WTC11 (cell line): ENCODE measurements at regions not wholly inside any gene's neighbourhood (a gene's known extent, or its start where the extent isn't known, plus 50 kb on each side); places are given as distances from the start of the nearest gene placed in this dataset.

Source experiments
- ATF2 ChIP-seq: sonication (generic); formaldehyde crosslinking; IDR thresholded peaks from 2 replicates; pipeline ENCODE4 v1.8.1; 2022; ENCODE audit warnings: low read depth, missing genetic modification reagents, borderline replicate concordance
- ATF3 ChIP-seq: sonication (generic); formaldehyde crosslinking; conservative IDR thresholded peaks from 2 replicates; pipeline ENCODE4 v1.8.1; 2022; ENCODE audit warnings: mild to moderate bottlenecking, missing genetic modification reagents
- CTCF ChIP-seq: fragments of 200-600 bp; IDR thresholded peaks from 2 replicates; pipeline ENCODE4 v1.8.0; 2022; ENCODE audit warnings: antibody characterized with exemption
- GABPB1 ChIP-seq: sonication (generic); formaldehyde crosslinking; IDR thresholded peaks from 2 replicates; pipeline ENCODE4 v1.8.1; 2023; ENCODE audit warnings: mild to moderate bottlenecking, missing genetic modification reagents
- IRF1 ChIP-seq: sonication (generic); formaldehyde crosslinking; IDR thresholded peaks from 2 replicates; pipeline ENCODE4 v1.8.0; 2023; ENCODE audit warnings: missing genetic modification reagents
- MAX ChIP-seq: sonication (generic); formaldehyde crosslinking; IDR thresholded peaks from 2 replicates; pipeline ENCODE4 v1.8.0; 2022; ENCODE audit warnings: mild to moderate bottlenecking, missing genetic modification reagents
- NR2C2 ChIP-seq: sonication (generic); formaldehyde crosslinking; IDR thresholded peaks from 2 replicates; pipeline ENCODE4 v1.8.0; 2022; ENCODE audit warnings: mild to moderate bottlenecking, missing genetic modification reagents
- PRDM15 ChIP-seq: sonication (generic); formaldehyde crosslinking; IDR thresholded peaks from 2 replicates; pipeline ENCODE4 v1.8.0; 2022; ENCODE audit warnings: missing genetic modification reagents
- SMAD4 ChIP-seq: sonication (generic); formaldehyde crosslinking; IDR thresholded peaks from 2 replicates; pipeline ENCODE4 v1.8.0; 2022; ENCODE audit warnings: mild to moderate bottlenecking, missing genetic modification reagents
- SOX15 ChIP-seq: fragments of 250-450 bp; sonication (Bioruptor Pico); IDR thresholded peaks from 2 replicates; pipeline ENCODE4 v1.9.0; 2021; ENCODE audit warnings: mild to moderate bottlenecking
- USF2 ChIP-seq: sonication (generic); formaldehyde crosslinking; IDR thresholded peaks from 2 replicates; pipeline ENCODE4 v1.8.1; 2023; ENCODE audit warnings: mild to moderate bottlenecking, missing genetic modification reagents, moderate library complexity

- no peak for TF ChIP-seq CTCF
- no peak for TF ChIP-seq MAX (CRISPR knock-in tag)
- no peak for TF ChIP-seq PRDM15 (CRISPR knock-in tag)
- no peak for TF ChIP-seq NR2C2 (CRISPR knock-in tag)
- TF ChIP-seq SMAD4 (CRISPR knock-in tag) = no peak
- no peak for TF ChIP-seq ATF3 (CRISPR knock-in tag)
- TF ChIP-seq IRF1 (CRISPR knock-in tag) = no peak
- no peak for TF ChIP-seq ATF2 (CRISPR knock-in tag)
- no peak for TF ChIP-seq GABPB1 (CRISPR knock-in tag)
- TF ChIP-seq SOX15 = no peak
- no peak for TF ChIP-seq USF2 (CRISPR knock-in tag)
These were observed 143.3 kb upstream of the GPR26 start for GRCh38 chr10:123522702-123523312.
